ENCODE measurements at regions not wholly inside any gene's neighbourhood (a gene's known extent, or its start where the extent isn't known, plus 50 kb on each side); places are given as distances from the start of the nearest gene placed in this dataset.

DNA sequence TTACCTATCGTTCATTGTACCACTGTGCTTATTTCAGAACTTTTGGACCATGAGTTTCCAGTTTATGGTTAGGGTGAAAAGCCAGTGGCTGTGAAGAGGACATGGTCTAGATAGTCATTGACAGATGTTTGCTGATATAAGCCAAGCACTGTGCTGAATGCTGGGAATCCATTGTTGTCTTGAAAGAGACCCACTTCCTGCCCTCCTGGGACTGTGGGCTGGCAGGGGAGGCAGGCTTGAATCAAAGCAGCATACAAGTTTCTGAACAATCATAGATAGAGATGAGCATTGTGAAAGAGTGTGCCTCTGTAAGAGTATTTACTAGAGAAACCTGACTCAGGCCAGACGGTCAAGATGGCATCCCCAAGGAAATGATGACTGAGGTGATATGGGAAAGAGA is 73.4 kb downstream of the NMUR2 start:
- no peak for TF ChIP-seq POLR2AphosphoS5 (IDR thresholded peaks at IDR 0.05; ENCODE audit: low read depth, low read length)
- TF ChIP-seq POLR2A (IDR thresholded peaks at IDR 0.05; ENCODE audit: low read depth, low read length): no peak
- no peak for TF ChIP-seq TAF1 (IDR thresholded peaks at IDR 0.05; ENCODE audit: borderline replicate concordance, low read depth, low read length)
